ENCODE measurements at regions not wholly inside any gene's neighbourhood (a gene's known extent, or its start where the extent isn't known, plus 50 kb on each side); places are given as distances from the start of the nearest gene placed in this dataset.

GRCh38 chr12:18895540-18895939, 157.6 kb downstream of the CAPZA3 start:
- 96% methylated on average over 9 of the region's 9 CpGs for WGBS
- Histone ChIP-seq H3K36me3 (ENCODE audit: control insufficient read depth in 1 of 2, insufficient read depth in 2 of 2, low read depth in 1 of 2, low read length in 2 of 2) (no peaks in the 10 kb centered on the region), H2BK15ac (ENCODE audit: low read depth, poor library complexity, severe bottlenecking) (no peak overlapping the region)

GRCh38 chr12:18895946-18896345, 158.0 kb downstream of the CAPZA3 start:
- H3K18ac ChIP-seq (ENCODE audit: low read depth in 1 of 2, low read length in 2 of 2) = peak overlapping the region in 1 of 2 experiments; percentile 2
- no peak overlapping the region for H3K9ac ChIP-seq (ENCODE audit: low read length)
- no peak overlapping the region for H2BK15ac ChIP-seq (ENCODE audit: low read depth, poor library complexity, severe bottlenecking)
- H3K4ac ChIP-seq (ENCODE audit: low read depth in 1 of 2, low read length in 2 of 2) = no peak overlapping the region
- no peaks in the 10 kb centered on the region for H3K36me3 ChIP-seq (ENCODE audit: control insufficient read depth in 1 of 2, insufficient read depth in 2 of 2, low read depth in 1 of 2, low read length in 2 of 2)
- no peak overlapping the region for H2BK5ac ChIP-seq (ENCODE audit: low read depth, low read length, poor library complexity, severe bottlenecking)
- WGBS = 62% methylated on average over 7 of the region's 7 CpGs
- H3K79me1 ChIP-seq (replicated peaks; ENCODE audit: low read length, poor library complexity, severe bottlenecking) = no peaks in the 10 kb centered on the region
- no peak overlapping the region for H3K23ac ChIP-seq (ENCODE audit: low read length in 2 of 2)
- no peak overlapping the region for H2AK5ac ChIP-seq (ENCODE audit: low read length, severe bottlenecking)
- H3K4me2 ChIP-seq (ENCODE audit: low read length, poor library complexity, severe bottlenecking) = no peak overlapping the region
- no peak overlapping the region for H4K8ac ChIP-seq (ENCODE audit: low read length)
- H4K91ac ChIP-seq (ENCODE audit: low read length) = no peak overlapping the region
- no peaks in the 10 kb centered on the region for H3K9me3 ChIP-seq (ENCODE audit: control insufficient read depth, low read length)
- no peak overlapping the region for H2AFZ ChIP-seq (ENCODE audit: low read depth, low read length)
- no peak overlapping the region for H3K14ac ChIP-seq (ENCODE audit: low read length in 2 of 2)
- H2BK120ac ChIP-seq (ENCODE audit: low read depth, low read length) = no peak overlapping the region
- H2BK12ac ChIP-seq (ENCODE audit: low read length in 2 of 2) = no peak overlapping the region
- no peak overlapping the region for H3K27ac ChIP-seq (ENCODE audit: low read length, poor library complexity, severe bottlenecking)
- peaks cover 3% of the 10 kb centered on the region for H3K4me1 ChIP-seq (ENCODE audit: control insufficient read depth, insufficient read depth, low read depth, low read length)
- no peak for DNase-seq
- H3K4me3 ChIP-seq (ENCODE audit: insufficient read depth in 1 of 2, low read depth in 1 of 2, low read length in 2 of 2) = no peak overlapping the region
- no peaks in the 10 kb centered on the region for H3K27me3 ChIP-seq (ENCODE audit: control insufficient read depth in 1 of 2, insufficient read depth in 1 of 2, low read length in 2 of 2)

More at GRCh38 chr12:18895540-18895939, 157.6 kb downstream of the CAPZA3 start:
- no peaks in the 10 kb centered on the region for H3K27me3 ChIP-seq (ENCODE audit: control insufficient read depth in 1 of 2, insufficient read depth in 1 of 2, low read length in 2 of 2)
- H3K23ac ChIP-seq (ENCODE audit: low read length in 2 of 2) = no peak overlapping the region
- peaks cover 3% of the 10 kb centered on the region for H3K4me1 ChIP-seq (ENCODE audit: control insufficient read depth, insufficient read depth, low read depth, low read length)
- H2AFZ ChIP-seq (ENCODE audit: low read depth, low read length) = no peak overlapping the region
- H3K9ac ChIP-seq (ENCODE audit: low read length) = no peak overlapping the region
- no peak overlapping the region for H4K8ac ChIP-seq (ENCODE audit: low read length)
- H2BK5ac ChIP-seq (ENCODE audit: low read depth, low read length, poor library complexity, severe bottlenecking) = no peak overlapping the region
- no peak for DNase-seq
- no peak overlapping the region for H4K91ac ChIP-seq (ENCODE audit: low read length)
- no peak overlapping the region for H2AK5ac ChIP-seq (ENCODE audit: low read length, severe bottlenecking)
- no peak overlapping the region for H3K4me3 ChIP-seq (ENCODE audit: insufficient read depth in 1 of 2, low read depth in 1 of 2, low read length in 2 of 2)
- H3K27ac ChIP-seq (ENCODE audit: low read length, poor library complexity, severe bottlenecking) = no peak overlapping the region
- no peak overlapping the region for H2BK12ac ChIP-seq (ENCODE audit: low read length in 2 of 2)
- H3K14ac ChIP-seq (ENCODE audit: low read length in 2 of 2) = no peak overlapping the region
- no peak overlapping the region for H2BK120ac ChIP-seq (ENCODE audit: low read depth, low read length)
- no peak overlapping the region for H3K4me2 ChIP-seq (ENCODE audit: low read length, poor library complexity, severe bottlenecking)
- no peak overlapping the region for H3K18ac ChIP-seq (ENCODE audit: low read depth in 1 of 2, low read length in 2 of 2)
- H3K9me3 ChIP-seq (ENCODE audit: control insufficient read depth, low read length) = no peaks in the 10 kb centered on the region
- H3K4ac ChIP-seq (ENCODE audit: low read depth in 1 of 2, low read length in 2 of 2) = no peak overlapping the region
- no peaks in the 10 kb centered on the region for H3K79me1 ChIP-seq (replicated peaks; ENCODE audit: low read length, poor library complexity, severe bottlenecking)

- Histone ChIP-seq H2BK12ac (ENCODE audit: low read length in 2 of 2) (no peak overlapping the region), H2BK5ac (ENCODE audit: low read depth, low read length, poor library complexity, severe bottlenecking) (no peak overlapping the region), H2BK15ac (ENCODE audit: low read depth, poor library complexity, severe bottlenecking) (no peak overlapping the region), H3K23ac (ENCODE audit: low read length in 2 of 2) (no peak overlapping the region), H3K79me1 (replicated peaks; ENCODE audit: low read length, poor library complexity, severe bottlenecking) (no peaks in the 10 kb centered on the region), H2AK5ac (ENCODE audit: low read length, severe bottlenecking) (no peak overlapping the region), H3K4ac (ENCODE audit: low read depth in 1 of 2, low read length in 2 of 2) (no peak overlapping the region), H3K9ac (ENCODE audit: low read length) (no peak overlapping the region), H3K18ac (ENCODE audit: low read depth in 1 of 2, low read length in 2 of 2) (no peak overlapping the region), H4K91ac (ENCODE audit: low read length) (no peak overlapping the region), H3K9me3 (ENCODE audit: control insufficient read depth, low read length) (no peaks in the 10 kb centered on the region), H3K4me1 (ENCODE audit: control insufficient read depth, insufficient read depth, low read depth, low read length) (peaks cover 3% of the 10 kb centered on the region), H3K4me2 (ENCODE audit: low read length, poor library complexity, severe bottlenecking) (no peak overlapping the region), H3K27ac (ENCODE audit: low read length, poor library complexity, severe bottlenecking) (no peak overlapping the region), H3K36me3 (ENCODE audit: control insufficient read depth in 1 of 2, insufficient read depth in 2 of 2, low read depth in 1 of 2, low read length in 2 of 2) (no peaks in the 10 kb centered on the region), H2AFZ (ENCODE audit: low read depth, low read length) (no peak overlapping the region), H3K14ac (ENCODE audit: low read length in 2 of 2) (no peak overlapping the region), H4K8ac (ENCODE audit: low read length) (no peak overlapping the region), H2BK120ac (ENCODE audit: low read depth, low read length) (no peak overlapping the region), H3K4me3 (ENCODE audit: insufficient read depth in 1 of 2, low read depth in 1 of 2, low read length in 2 of 2) (no peak overlapping the region), H3K27me3 (ENCODE audit: control insufficient read depth in 1 of 2, insufficient read depth in 1 of 2, low read length in 2 of 2) (no peaks in the 10 kb centered on the region)
- 94% methylated on average over 3 of the region's 5 CpGs for WGBS
- no peak for DNase-seq
These were observed 159.9 kb downstream of the CAPZA3 start for GRCh38 chr12:18897823-18898222.

GRCh38 chr12:18898470-18898869, 160.6 kb downstream of the CAPZA3 start:
- Histone ChIP-seq H3K27me3 (ENCODE audit: control insufficient read depth in 1 of 2, insufficient read depth in 1 of 2, low read length in 2 of 2) (no peaks in the 10 kb centered on the region), H3K4me1 (ENCODE audit: control insufficient read depth, insufficient read depth, low read depth, low read length) (peaks cover 3% of the 10 kb centered on the region), H2BK120ac (ENCODE audit: low read depth, low read length) (no peak overlapping the region), H3K18ac (ENCODE audit: low read depth in 1 of 2, low read length in 2 of 2) (no peak overlapping the region), H2BK12ac (ENCODE audit: low read length in 2 of 2) (no peak overlapping the region), H3K79me1 (replicated peaks; ENCODE audit: low read length, poor library complexity, severe bottlenecking) (no peaks in the 10 kb centered on the region), H3K4me2 (ENCODE audit: low read length, poor library complexity, severe bottlenecking) (no peak overlapping the region), H3K27ac (ENCODE audit: low read length, poor library complexity, severe bottlenecking) (no peak overlapping the region), H3K4me3 (ENCODE audit: insufficient read depth in 1 of 2, low read depth in 1 of 2, low read length in 2 of 2) (no peak overlapping the region), H3K23ac (ENCODE audit: low read length in 2 of 2) (no peak overlapping the region), H2BK15ac (ENCODE audit: low read depth, poor library complexity, severe bottlenecking) (no peak overlapping the region), H3K4ac (ENCODE audit: low read depth in 1 of 2, low read length in 2 of 2) (no peak overlapping the region), H4K8ac (ENCODE audit: low read length) (no peak overlapping the region), H4K91ac (ENCODE audit: low read length) (no peak overlapping the region), H3K36me3 (ENCODE audit: control insufficient read depth in 1 of 2, insufficient read depth in 2 of 2, low read depth in 1 of 2, low read length in 2 of 2) (no peaks in the 10 kb centered on the region), H2AFZ (ENCODE audit: low read depth, low read length) (no peak overlapping the region), H3K9ac (ENCODE audit: low read length) (no peak overlapping the region), H2AK5ac (ENCODE audit: low read length, severe bottlenecking) (no peak overlapping the region), H3K14ac (ENCODE audit: low read length in 2 of 2) (no peak overlapping the region), H3K9me3 (ENCODE audit: control insufficient read depth, low read length) (no peaks in the 10 kb centered on the region), H2BK5ac (ENCODE audit: low read depth, low read length, poor library complexity, severe bottlenecking) (no peak overlapping the region)
- WGBS = no CpG with 5 or more reads among the region's 2 CpGs
- DNase-seq = no peak
